NCI-H345 (cell line): ENCODE measurements at regions not wholly inside any gene's neighbourhood (a gene's known extent, or its start where the extent isn't known, plus 50 kb on each side); places are given as distances from the start of the nearest gene placed in this dataset.

ENCODE experiments used
- DNase-seq: peaks from one replicate; lab custom pipeline; 2025; lab: John Stamatoyannopoulos, UW

- DNase-seq, result no peak
Observed at GRCh38 chrX:120819126-120819525, 56.5 kb downstream of the CT47B1 start.

DNA sequence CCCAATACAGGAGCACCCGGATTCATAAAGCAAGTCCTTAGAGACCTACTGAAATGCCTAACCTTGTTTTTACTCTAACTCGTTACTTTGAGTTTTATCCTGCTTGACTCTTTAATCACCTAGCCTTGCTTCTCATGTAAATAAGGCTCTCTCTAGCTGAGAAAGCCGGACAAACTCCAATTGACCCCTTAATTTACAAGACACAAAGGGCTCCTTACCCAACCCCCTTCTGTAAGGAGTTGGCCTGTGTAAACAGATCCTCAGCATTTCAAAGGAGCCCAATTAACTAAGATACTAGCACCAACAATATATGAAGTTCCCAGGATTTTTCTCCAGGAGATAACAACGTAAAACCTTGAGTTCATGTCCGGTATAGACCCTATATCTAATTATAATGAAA lies 61.7 kb downstream of the CT47B1 start:
- DNase-seq, result no peak

- no peak for DNase-seq
Observed at GRCh38 chrX:120801426-120801825, 74.2 kb downstream of the CT47B1 start.

DNA sequence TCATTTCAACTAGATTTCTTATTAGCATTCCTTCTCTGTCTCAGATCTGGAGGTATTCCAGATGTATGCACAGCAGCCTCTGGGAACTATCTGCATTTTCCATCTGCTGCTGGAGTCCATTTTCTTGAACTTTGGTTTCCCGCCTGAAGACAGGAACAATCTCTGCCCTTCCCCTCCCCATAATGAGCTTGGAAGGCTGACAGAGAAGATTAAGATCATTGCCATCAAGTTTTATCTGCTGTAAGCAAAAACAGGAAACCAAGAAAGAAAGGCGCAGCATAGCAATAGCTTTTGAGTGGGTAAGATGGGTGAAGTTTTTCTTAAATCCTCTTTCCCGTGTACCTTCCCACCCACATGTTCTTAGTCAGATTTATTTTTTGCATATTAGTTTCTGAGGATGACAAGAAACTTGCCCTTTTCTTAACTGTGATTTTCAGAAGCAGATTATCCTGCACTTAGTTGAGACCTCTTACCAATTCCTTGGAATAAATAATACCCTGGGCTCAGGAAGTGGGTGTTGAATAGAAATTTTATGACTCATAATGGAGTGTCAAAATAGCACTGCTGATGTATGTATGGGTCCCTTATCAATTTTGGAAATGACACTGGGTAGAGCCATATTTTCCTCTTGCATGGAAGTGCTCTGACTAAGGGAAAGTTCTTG lies 78.3 kb downstream of the CT47B1 start:
- DNase-seq, result no peak

GRCh38 chrX:120795301-120795700 lies 80.4 kb downstream of the CT47B1 start:
- DNase-seq, result no peak

DNA sequence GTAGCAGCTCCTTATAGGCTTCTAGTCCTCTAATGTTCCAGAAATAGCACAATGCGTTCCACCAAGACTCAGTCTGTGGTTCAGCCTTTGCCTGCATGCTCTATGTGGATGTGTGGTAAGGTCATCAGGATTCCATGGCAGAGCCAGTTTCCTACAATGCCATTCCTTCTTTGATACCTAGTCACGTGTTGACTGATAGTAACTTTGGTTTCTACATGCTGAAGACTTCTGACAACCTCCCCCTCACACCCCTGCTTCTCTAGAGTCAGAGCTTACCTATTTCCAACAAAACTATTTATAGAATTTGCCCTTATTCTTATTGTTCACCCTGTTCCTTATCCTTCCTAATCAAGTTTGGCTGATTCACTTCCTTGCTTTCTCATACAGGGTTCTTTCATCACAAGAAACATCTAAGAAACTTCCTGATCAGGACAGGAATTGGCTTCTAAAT lies 81.1 kb downstream of the CT47B1 start:
- DNase-seq, result no peak

DNA sequence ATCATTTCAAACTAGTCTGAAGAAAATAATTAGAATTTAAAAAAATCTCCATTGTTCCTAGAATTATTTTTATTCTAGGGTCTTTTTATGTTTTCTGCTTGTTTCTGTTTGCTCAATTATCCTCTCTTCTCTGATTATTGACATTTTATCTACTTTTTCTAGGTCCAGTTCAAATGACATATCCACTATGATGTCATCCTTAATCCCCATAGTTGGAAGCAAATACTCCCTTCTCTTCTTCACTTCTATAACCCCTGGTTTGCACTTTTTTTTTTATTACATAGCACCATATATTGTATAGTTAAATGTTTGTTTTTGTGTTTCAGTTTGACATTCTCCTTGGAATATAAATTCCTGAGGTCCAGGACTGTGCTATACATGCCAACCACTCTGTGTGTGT lies 82.6 kb downstream of the CT47B1 start:
- DNase-seq, result no peak

GRCh38 chrX:120791013-120791643 lies 84.5 kb downstream of the CT47B1 start:
- DNase-seq, result no peak

- no peak for DNase-seq
Observed at GRCh38 chrX:120790552-120790951, 85.1 kb downstream of the CT47B1 start.

DNA sequence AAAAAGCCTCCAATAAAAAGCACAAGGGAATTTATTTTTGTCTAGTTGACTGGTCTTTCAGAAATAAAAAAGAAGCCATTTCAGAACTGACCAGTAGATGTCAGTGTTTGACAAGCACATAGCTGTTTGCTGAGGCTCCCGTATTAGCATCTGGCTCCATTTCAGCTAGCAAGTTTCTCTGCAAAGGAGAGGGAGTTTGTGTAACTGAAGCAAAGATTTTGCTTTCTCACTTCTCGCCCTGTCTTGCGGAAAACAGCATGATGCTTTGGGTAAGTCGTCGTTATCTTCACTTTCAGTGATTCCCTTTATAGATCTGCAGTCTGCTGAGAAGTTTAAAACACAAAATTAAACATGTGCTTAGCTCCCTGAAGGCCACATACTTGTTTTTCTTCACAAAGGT lies 85.5 kb downstream of the CT47B1 start:
- DNase-seq, result peak; percentile 50

DNA sequence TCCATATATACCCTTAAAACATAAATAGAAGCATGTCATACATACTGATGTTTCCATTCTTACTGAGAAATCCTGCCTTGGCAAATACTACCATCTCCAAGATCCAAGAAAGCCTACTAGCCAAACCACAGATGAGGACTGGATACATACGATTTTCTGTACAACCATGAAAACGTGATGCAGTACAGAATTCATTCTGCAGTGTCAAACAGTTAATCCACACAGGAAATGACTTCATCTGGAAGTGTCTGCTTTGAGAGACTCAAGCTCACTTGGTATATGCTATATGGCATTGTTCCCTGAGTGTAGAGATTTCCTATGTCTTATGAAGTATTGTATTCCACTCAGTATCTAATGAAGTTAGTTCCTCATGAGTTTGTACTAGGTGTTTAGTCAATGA lies 94.3 kb downstream of the CT47B1 start:
- no peak for DNase-seq

DNA sequence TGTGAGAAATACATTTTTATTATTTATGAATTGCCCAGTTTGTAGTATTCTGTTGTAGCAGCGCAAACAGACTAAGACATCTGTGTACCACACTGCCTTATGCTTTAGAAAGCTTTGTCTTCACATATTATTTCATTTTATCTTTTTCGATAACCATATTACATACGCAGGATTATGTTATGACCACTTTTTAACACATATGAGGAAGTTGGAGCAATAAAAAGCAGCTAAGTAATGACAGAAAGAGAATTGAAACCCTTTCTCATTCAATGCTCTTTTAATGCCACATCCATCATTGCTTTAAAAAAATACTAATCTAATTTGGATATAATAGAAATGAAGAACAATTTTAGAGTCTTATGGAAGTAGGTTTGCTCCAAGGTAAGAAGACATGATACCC lies 99.7 kb downstream of the CT47B1 start:
- no peak for DNase-seq

DNA sequence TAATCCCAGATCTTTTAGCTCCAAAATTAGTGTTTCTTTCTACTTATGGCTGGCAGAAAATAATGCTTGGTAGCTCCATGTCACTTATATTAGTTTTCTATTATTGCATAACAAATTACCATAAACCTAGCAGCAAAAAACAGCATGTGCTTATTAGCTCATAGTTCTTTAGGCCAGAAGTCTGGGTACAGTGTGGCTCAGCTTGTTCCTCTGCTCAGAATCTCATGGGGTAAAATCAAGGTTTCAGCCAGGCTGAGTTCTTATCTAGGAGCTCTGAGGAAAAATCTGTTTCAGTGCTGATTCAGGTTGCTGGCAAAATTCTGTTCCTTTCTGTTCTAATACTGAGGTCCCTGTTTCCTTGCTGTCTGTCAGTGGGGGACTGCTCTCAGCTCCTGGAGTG lies 101.1 kb downstream of the CT47B1 start:
- no peak for DNase-seq

DNA sequence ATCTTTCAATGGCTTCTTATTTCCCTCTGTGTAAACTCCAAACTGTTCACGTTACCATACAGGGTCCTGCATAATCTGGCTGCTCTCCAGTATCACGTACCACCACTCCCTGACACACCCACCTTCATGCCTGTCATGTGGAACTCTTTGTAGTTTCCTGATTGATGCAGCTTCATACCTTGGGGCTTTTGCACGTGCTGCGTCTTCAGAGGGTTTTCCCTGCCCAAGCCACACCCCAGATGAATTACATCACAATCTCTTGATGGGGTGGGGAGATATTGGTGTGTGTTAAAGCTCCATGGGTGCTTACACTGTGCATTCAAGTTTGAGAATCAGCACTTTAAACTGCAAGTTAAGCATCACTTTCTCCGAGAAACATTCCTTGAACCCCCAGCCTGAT lies 101.9 kb downstream of the CT47B1 start:
- no peak for DNase-seq

DNA sequence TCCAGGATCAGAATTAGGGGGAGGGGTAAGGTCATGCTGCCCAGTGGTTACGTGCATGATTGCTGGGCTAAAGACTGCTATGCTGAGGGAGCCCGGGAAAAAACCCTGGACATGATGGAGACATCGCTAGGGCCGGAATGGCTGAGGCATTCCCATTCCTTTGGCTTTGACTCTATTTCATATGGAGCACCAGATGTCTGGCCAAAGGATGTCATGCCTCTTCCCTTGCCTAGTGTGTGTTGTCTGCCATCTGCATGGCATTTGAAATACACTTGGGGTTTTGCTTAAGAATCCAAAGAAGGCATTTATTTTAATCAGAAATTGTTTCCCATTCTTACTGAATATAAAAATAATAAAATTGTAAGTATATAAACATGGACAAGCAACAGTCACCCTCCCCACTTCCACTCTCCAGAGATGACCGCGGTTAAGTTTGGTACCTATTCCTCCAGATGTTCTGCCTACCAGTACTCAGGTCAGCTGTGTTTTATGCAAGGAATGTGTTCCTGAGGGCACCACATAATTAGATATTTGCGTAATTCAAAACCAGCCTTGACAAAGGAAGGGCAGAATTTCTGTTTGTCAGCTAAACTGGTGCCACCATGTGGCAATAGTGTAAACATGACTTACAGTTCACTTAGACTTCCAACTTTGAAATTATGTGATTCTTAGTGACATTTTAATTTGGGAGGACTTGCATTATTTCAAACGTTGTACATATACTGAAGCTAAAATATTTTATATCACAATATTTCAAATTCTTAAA lies 105.9 kb downstream of the CT47B1 start:
- DNase-seq, result peak; percentile 29

DNA sequence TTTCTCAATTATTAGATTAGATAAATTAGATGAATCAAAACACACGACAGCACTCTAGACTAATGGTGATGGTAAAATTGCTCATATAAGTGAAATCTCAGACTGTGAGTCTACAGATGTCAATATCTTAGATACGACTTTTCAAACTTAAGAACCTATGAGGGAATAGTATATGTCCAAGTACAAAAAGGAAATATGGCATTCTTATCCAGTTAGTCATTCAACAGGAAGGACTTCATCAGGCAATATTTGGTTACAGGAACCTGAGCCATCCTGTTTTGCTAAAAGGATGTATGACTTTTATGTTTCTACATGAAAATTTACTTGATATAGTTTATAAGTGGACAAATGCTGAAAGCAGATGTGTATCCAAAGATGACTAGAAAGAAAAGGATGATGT lies 107.0 kb downstream of the CT47B1 start:
- no peak for DNase-seq

- no peak for DNase-seq
Observed at GRCh38 chrX:120768254-120768653, 107.4 kb downstream of the CT47B1 start.

GRCh38 chrX:120763269-120763668 lies 112.4 kb downstream of the CT47B1 start:
- DNase-seq, result no peak

DNA sequence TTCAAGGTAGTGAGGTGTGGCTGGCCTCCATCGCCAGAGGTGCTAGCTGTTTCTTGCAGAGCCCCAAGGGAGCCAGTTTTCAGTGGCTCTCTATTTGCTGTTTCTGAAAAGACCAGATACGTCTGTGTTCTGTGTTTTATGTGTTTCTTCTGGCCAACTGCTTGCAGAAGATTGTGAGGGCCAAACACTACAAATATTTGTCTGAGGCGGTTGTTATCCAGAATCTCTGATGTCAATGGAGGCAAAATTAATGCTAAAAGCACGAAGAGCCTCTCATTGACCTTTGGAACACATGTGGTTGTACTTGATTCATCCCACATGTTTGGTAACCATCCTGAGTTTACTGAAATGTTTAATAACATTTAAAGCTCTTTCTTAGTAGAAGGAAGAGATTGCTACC lies 113.9 kb downstream of the CT47B1 start:
- no peak for DNase-seq

- DNase-seq, result no peak
Observed at GRCh38 chrX:120759685-120760084, 116.0 kb downstream of the CT47B1 start.

- DNase-seq, result no peak
Observed at GRCh38 chrX:120755066-120755846, 120.4 kb downstream of the CT47B1 start.
